ENCODE measurements at regions not wholly inside any gene's neighbourhood (a gene's known extent, or its start where the extent isn't known, plus 50 kb on each side); places are given as distances from the start of the nearest gene placed in this dataset.

DNA sequence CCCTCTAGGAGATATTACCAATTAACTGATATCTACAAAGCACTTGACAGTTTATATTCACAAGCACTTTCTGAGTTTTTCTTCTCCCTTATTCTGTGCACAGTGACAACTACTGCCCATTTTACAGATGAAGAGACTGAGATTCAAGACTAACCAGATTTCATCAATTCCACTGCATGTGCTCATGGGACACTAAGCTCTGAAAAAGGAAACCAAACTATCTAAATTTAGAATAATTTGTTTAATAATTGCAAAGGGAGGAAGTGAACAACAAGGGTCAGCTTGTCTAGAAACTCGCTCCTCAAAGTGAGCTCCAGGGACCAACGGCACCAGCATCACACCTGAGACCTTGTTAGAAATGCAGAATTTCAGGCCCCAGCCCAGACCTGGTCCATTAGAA is 50.8 kb upstream of the MYLIP start:
- Histone ChIP-seq H3K27ac (no peak overlapping the region), H3K27me3 (no peaks in the 10 kb centered on the region), H3K4me1 (no peaks in the 10 kb centered on the region), H3K36me3 (replicated peaks in 1 of 2; ENCODE audit: insufficient read depth in 1 of 2, low read depth in 2 of 2) (no peaks in the 10 kb centered on the region), H3K4me3 (no peak overlapping the region), H3K9me3 (no peaks in the 10 kb centered on the region)
- TF ChIP-seq POLR2A (IDR thresholded peaks at IDR 0.05) = no peak
- TF ChIP-seq, protein P1, sequence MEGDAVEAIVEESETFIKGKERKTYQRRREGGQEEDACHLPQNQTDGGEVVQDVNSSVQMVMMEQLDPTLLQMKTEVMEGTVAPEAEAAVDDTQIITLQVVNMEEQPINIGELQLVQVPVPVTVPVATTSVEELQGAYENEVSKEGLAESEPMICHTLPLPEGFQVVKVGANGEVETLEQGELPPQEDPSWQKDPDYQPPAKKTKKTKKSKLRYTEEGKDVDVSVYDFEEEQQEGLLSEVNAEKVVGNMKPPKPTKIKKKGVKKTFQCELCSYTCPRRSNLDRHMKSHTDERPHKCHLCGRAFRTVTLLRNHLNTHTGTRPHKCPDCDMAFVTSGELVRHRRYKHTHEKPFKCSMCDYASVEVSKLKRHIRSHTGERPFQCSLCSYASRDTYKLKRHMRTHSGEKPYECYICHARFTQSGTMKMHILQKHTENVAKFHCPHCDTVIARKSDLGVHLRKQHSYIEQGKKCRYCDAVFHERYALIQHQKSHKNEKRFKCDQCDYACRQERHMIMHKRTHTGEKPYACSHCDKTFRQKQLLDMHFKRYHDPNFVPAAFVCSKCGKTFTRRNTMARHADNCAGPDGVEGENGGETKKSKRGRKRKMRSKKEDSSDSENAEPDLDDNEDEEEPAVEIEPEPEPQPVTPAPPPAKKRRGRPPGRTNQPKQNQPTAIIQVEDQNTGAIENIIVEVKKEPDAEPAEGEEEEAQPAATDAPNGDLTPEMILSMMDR (IDR thresholded peaks at IDR 0.05) = no peak
- DNase-seq (no peak), ATAC-seq (no peak)
- 68 to 76% methylated on average over 2 of the region's 2 CpGs for WGBS, 2 donors
- intact Hi-C loops (cut with DNase I) = no loop called here

DNA sequence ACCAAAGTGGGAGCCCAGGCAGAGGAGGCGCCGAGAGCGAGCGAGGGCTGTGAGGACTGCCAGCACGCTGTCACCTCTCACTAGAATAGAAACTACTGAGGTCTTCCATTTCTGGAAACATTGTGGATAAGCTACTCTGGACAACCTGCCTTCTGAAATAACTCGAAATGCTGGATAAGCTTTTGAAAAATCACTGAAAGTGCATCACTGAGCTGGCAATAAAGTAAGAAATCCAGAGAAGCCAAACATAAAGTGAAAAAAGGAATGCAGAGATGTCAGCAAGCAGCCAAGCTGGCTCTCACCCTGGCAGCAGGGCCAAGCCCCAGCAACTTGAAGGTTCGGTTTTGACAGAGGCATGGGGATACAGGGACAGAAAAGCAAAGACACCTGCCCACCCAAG is 59.2 kb upstream of the MYLIP start:
- DNase-seq (no peak), ATAC-seq (no peak)
- H3K27ac ChIP-seq = no peak overlapping the region
- intact Hi-C loops (cut with DNase I) = no loop called here
- H3K36me3 ChIP-seq (replicated peaks in 1 of 2; ENCODE audit: insufficient read depth in 1 of 2, low read depth in 2 of 2) = no peaks in the 10 kb centered on the region
- no peaks in the 10 kb centered on the region for H3K27me3 ChIP-seq
- no peak overlapping the region for H3K4me3 ChIP-seq
- TF ChIP-seq POLR2A (IDR thresholded peaks at IDR 0.05) = no peak
- TF ChIP-seq, protein P1 (IDR thresholded peaks at IDR 0.05) = no peak
- no peaks in the 10 kb centered on the region for H3K4me1 ChIP-seq
- no peaks in the 10 kb centered on the region for H3K9me3 ChIP-seq
- 90 to 97% methylated on average over 5 to 7 of the region's 7 CpGs for WGBS, 2 donors

DNA sequence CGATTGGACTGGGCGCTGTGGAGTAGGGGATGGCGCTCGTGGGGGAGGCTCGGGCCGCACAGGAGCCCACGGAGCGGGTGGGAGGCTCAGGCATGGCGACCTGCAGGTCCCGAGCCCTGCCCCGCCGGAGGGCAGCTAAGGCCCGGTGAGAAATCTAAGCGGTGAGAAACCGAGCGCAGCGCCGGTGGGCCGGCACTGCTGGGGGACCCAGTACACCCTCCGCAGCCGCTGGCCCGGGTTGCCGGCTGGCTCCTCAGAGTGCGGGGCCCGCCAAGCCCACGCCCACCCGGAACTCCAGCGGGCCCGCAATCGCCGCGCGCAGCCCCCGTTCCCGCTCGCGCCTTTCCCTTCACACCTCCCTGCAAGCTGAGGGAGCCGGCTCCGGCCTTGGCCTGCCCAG is 59.7 kb upstream of the MYLIP start:
- WGBS, 2 donors = 94 to 96% methylated on average over 23 to 26 of the region's 39 CpGs
- TF ChIP-seq POLR2A (IDR thresholded peaks at IDR 0.05) = no peak
- TF ChIP-seq, protein P1 (IDR thresholded peaks at IDR 0.05) = no peak
- Histone ChIP-seq H3K4me3 (no peak overlapping the region), H3K4me1 (no peaks in the 10 kb centered on the region), H3K9me3 (no peaks in the 10 kb centered on the region), H3K27ac (no peak overlapping the region), H3K27me3 (no peaks in the 10 kb centered on the region), H3K36me3 (replicated peaks in 1 of 2; ENCODE audit: insufficient read depth in 1 of 2, low read depth in 2 of 2) (no peaks in the 10 kb centered on the region)
- DNase-seq (no peak), ATAC-seq (no peak)
- intact Hi-C loops (cut with DNase I) = no loop called here

DNA sequence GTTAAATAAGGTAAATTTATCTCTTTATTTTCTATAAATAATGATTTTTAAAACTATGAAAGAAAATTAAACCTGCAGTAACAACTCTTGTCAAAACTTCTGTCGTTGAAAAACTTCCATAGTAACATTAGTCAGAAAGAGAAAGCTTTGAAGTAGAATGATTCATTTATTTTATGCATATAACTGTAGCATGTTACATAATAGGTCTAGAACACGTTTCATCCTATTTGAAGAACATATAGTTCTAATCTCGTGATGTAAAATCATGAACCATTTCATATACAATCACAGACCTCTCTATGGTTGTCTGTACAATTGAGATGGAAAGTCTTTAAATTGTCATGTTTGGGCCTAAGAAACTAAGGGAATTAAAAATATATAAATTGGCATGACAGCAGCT is 61.3 kb upstream of the MYLIP start:
- TF ChIP-seq, protein P1 (IDR thresholded peaks at IDR 0.05) = no peak
- no peak for TF ChIP-seq POLR2A (IDR thresholded peaks at IDR 0.05)
- DNase-seq (no peak), ATAC-seq (no peak)
- no peaks in the 10 kb centered on the region for H3K9me3 ChIP-seq
- 81 to 82% methylated on average over 3 of the region's 3 CpGs for WGBS, 2 donors
- no peaks in the 10 kb centered on the region for H3K4me1 ChIP-seq
- no peaks in the 10 kb centered on the region for H3K36me3 ChIP-seq (replicated peaks in 1 of 2; ENCODE audit: insufficient read depth in 1 of 2, low read depth in 2 of 2)
- no peak overlapping the region for H3K27ac ChIP-seq
- intact Hi-C loops (cut with DNase I) = no loop called here
- no peaks in the 10 kb centered on the region for H3K27me3 ChIP-seq
- no peak overlapping the region for H3K4me3 ChIP-seq

DNA sequence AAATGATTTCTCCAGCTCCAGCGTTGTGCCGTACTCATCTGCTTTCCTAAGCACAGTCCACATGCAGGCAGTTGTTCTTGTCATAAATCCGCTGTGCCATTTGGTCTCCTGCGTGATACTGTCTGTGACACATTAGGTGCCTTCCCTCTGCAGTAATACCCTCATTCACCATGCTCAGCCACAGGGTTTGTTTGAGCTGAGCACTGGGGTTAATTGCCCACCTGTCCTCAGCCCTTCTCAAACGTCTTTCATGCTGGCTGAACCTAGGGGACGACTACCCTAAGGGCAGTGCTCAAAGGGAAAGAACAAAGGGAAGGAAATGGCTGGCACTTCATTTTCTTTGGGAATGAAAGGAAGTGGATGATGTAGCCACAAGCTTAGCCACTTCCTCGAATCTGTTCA is 64.2 kb upstream of the MYLIP start:
- no peak overlapping the region for H3K27ac ChIP-seq
- ATAC-seq = no peak
- H3K9me3 ChIP-seq = no peaks in the 10 kb centered on the region
- TF ChIP-seq, protein P1 (IDR thresholded peaks at IDR 0.05) = no peak
- no peak for TF ChIP-seq POLR2A (IDR thresholded peaks at IDR 0.05)
- H3K36me3 ChIP-seq (replicated peaks in 1 of 2; ENCODE audit: insufficient read depth in 1 of 2, low read depth in 2 of 2) = no peaks in the 10 kb centered on the region
- DNase-seq = no peak
- H3K4me3 ChIP-seq = no peak overlapping the region
- intact Hi-C loops (cut with DNase I) = no loop called here
- no peaks in the 10 kb centered on the region for H3K4me1 ChIP-seq
- H3K27me3 ChIP-seq = no peaks in the 10 kb centered on the region
- WGBS, 2 donors = 56 to 57% methylated on average over 7 of the region's 7 CpGs

Measured in body of pancreas (tissue), 4 donors.